HEK293T (cell line): ENCODE measurements at regions not wholly inside any gene's neighbourhood (a gene's known extent, or its start where the extent isn't known, plus 50 kb on each side); places are given as distances from the start of the nearest gene placed in this dataset.
A peak's percentile ranks its signal among the peaks of the same experiment; 100 is the strongest.

Source experiments
- CTCF ChIA-PET: fragments of 350-600 bp; formaldehyde crosslinking; extraction: SDS; loops from one replicate; lab custom pipeline; 2021; ENCODE audit warnings: antibody characterized with exemption, inconsistent platforms; lab: Yijun Ruan, JAX
- POLR2A ChIA-PET: fragments of 350-600 bp; formaldehyde crosslinking; extraction: SDS; loops from one replicate; lab custom pipeline; 2020; ENCODE audit warnings: antibody characterized with exemption, inconsistent platforms; lab: Yijun Ruan, JAX
- DNase-seq: peaks from one replicate; pipeline ENCODE4 v3.0.0; 2012; ENCODE audit warnings: mixed read lengths; ENCODE audit errors: extremely low spot score
- ARNT ChIP-seq: fragments of 450-650 bp; IDR thresholded peaks from 2 replicates; pipeline ENCODE4 v1.6.1; 2017; ENCODE audit warnings: mild to moderate bottlenecking
- BHLHE40 ChIP-seq: fragments of 450-650 bp; IDR thresholded peaks from 2 replicates; pipeline ENCODE4 v1.6.1; 2016; ENCODE audit warnings: mild to moderate bottlenecking, moderate library complexity, borderline replicate concordance
- CTBP1 ChIP-seq: fragments of 450-650 bp; IDR thresholded peaks from 2 replicates; pipeline ENCODE4 v1.6.1; 2016; ENCODE audit warnings: borderline replicate concordance
- ELF4 ChIP-seq: fragments of 450-650 bp; IDR thresholded peaks from 2 replicates; pipeline ENCODE4 v1.6.1; 2017; ENCODE audit warnings: antibody characterized with exemption
- FOXA1 ChIP-seq: fragments of 450-650 bp; IDR thresholded peaks from 2 replicates; pipeline ENCODE4 v1.6.1; 2016; ENCODE audit warnings: mild to moderate bottlenecking
- FOXK2 ChIP-seq: fragments of 450-650 bp; IDR thresholded peaks from 2 replicates; pipeline ENCODE4 v1.6.1; 2016; ENCODE audit warnings: mild to moderate bottlenecking
- FOXM1 ChIP-seq: fragments of 450-650 bp; IDR thresholded peaks from 2 replicates; pipeline ENCODE4 v1.6.1; 2017; ENCODE audit warnings: mild to moderate bottlenecking, borderline replicate concordance
- HDGF ChIP-seq: fragments of 450-650 bp; IDR thresholded peaks from 2 replicates; pipeline ENCODE4 v1.6.1; 2017; ENCODE audit warnings: antibody characterized with exemption, borderline replicate concordance
- L3MBTL2 ChIP-seq: fragments of 450-650 bp; conservative IDR thresholded peaks from 2 replicates; pipeline ENCODE4 v1.6.1; 2016; ENCODE audit warnings: mild to moderate bottlenecking
- LEF1 ChIP-seq: fragments of 450-650 bp; IDR thresholded peaks from 2 replicates; pipeline ENCODE4 v1.6.1; 2017; ENCODE audit warnings: mild to moderate bottlenecking, borderline replicate concordance
- NFRKB ChIP-seq: fragments of 450-650 bp; IDR thresholded peaks from 2 replicates; pipeline ENCODE4 v1.6.1; 2016; ENCODE audit warnings: mild to moderate bottlenecking, moderate library complexity
- PKNOX1 ChIP-seq: fragments of 450-650 bp; IDR thresholded peaks from 2 replicates; pipeline ENCODE4 v1.6.1; 2016
- SP1 ChIP-seq: fragments of 450-650 bp; IDR thresholded peaks from 2 replicates; pipeline ENCODE4 v1.6.1; 2017
- SUZ12 ChIP-seq: fragments of 450-650 bp; IDR thresholded peaks from 2 replicates; pipeline ENCODE4 v1.6.1; 2016; ENCODE audit warnings: mild to moderate bottlenecking
- TARDBP ChIP-seq: fragments of 450-650 bp; IDR thresholded peaks from 2 replicates; pipeline ENCODE4 v1.6.1; 2016
- ZNF384 ChIP-seq: fragments of 450-650 bp; IDR thresholded peaks from 2 replicates; pipeline ENCODE4 v1.6.1; 2016

GRCh38 chr22:22352371-22352999, 107.9 kb downstream of the VPREB1 start:
- TF ChIP-seq ELF4 (no peak), SP1 (no peak), TARDBP (no peak), SUZ12 (no peak), ARNT (no peak), LEF1 (no peak), PKNOX1 (no peak), L3MBTL2 (no peak)
- no peak for DNase-seq
- POLR2A ChIA-PET = interaction anchor here (0.6 kb wide), 1 partner anchor 327 kb away, joined by 3 read pairs; no protein-coding TSS in a partner anchor
- CTCF ChIA-PET = interaction anchor here (0.6 kb wide), 1 partner anchor 223 kb away, joined by 3 read pairs; no protein-coding TSS in a partner anchor

GRCh38 chr22:22355096-22355834, 110.7 kb downstream of the VPREB1 start:
- TF ChIP-seq NFRKB (no peak), BHLHE40 (no peak), PKNOX1 (no peak), ELF4 (no peak), TARDBP (no peak), SUZ12 (no peak), FOXA1 (no peak), ZNF384 (no peak), HDGF (no peak), SP1 (no peak), L3MBTL2 (no peak), FOXM1 (no peak), CTBP1 (no peak), ARNT (no peak), LEF1 (no peak), FOXK2 (no peak)
- DNase-seq = no peak
- ChIA-PET CTCF (interaction anchor here (1.6 kb wide), 1 partner anchor 12 kb away, joined by 7 read pairs; no protein-coding TSS in a partner anchor), POLR2A (no interaction called here)

- DNase-seq = peak; percentile 94
- no peak for TF ChIP-seq ZNF384
- no peak for TF ChIP-seq FOXA1
- TF ChIP-seq FOXM1 = no peak
- CTCF ChIA-PET = interaction anchor here (0.7 to 1.1 kb wide), 4 partner anchors 9 to 73 kb away, joined by 3 to 5 read pairs (median 4); no protein-coding TSS in a partner anchor
- POLR2A ChIA-PET = interaction anchor here (0.6 kb wide), 1 partner anchor 65 kb away, joined by 3 read pairs; no protein-coding TSS in a partner anchor
Measured at GRCh38 chr22:22357024-22357883, 112.7 kb downstream of the VPREB1 start.

- CTCF ChIA-PET = no interaction called here
Measured at GRCh38 chr22:22358152-22358551, 113.6 kb downstream of the VPREB1 start.

GRCh38 chr22:22358686-22359085, 114.1 kb downstream of the VPREB1 start:
- no peak for DNase-seq
- TF ChIP-seq ELF4 (no peak), SUZ12 (no peak), FOXM1 (no peak), FOXK2 (no peak), CTBP1 (no peak), NFRKB (no peak), SP1 (no peak), BHLHE40 (no peak), PKNOX1 (no peak), ZNF384 (no peak), ARNT (no peak), FOXA1 (no peak)
- ChIA-PET CTCF (no interaction called here), POLR2A (no interaction called here)

More at GRCh38 chr22:22358152-22358551, 113.6 kb downstream of the VPREB1 start:
- POLR2A ChIA-PET = no interaction called here
- TF ChIP-seq FOXK2 = no peak
- no peak for TF ChIP-seq ARNT
- TF ChIP-seq LEF1 = no peak
- TF ChIP-seq ZNF384 = no peak
- TF ChIP-seq HDGF = no peak
- no peak for TF ChIP-seq TARDBP
- no peak for TF ChIP-seq BHLHE40
- TF ChIP-seq FOXM1 = no peak
- TF ChIP-seq PKNOX1 = no peak
- TF ChIP-seq NFRKB = no peak
- TF ChIP-seq ELF4 = no peak
- no peak for DNase-seq
